ENCODE measurements at regions not wholly inside any gene's neighbourhood (a gene's known extent, or its start where the extent isn't known, plus 50 kb on each side); places are given as distances from the start of the nearest gene placed in this dataset.
"Not testable (repeated sequence)": the region's sequence is repeated elsewhere in the genome, so short reads cannot be mapped to it uniquely, and the experiment has no call there.

GRCh38 chr5:174951151-174951780, 226.9 kb downstream of the MSX2 start:
- H3K4me3 Mint-ChIP-seq: no peak overlapping the region
- DNase-seq (peak; percentile 66), ATAC-seq (peak; percentile 80)
- H3K27me3 Mint-ChIP-seq (ENCODE audit: low read depth): no peaks in the 10 kb centered on the region
- H3K27ac Mint-ChIP-seq: no peak overlapping the region
- ChIA-PET CTCF (interaction anchor here (0.7 to 1.9 kb wide), 8 partner anchors 14 to 583 kb away, joined by 3 to 8 read pairs (median 4); partner anchors contain the start of gene DRD1), POLR2A (no interaction called here)
- no peaks in the 10 kb centered on the region for H3K9me3 Mint-ChIP-seq (ENCODE audit: insufficient read depth)
- H3K36me3 Mint-ChIP-seq (ENCODE audit: low read depth): no peaks in the 10 kb centered on the region
- H3K4me1 Mint-ChIP-seq (ENCODE audit: low read depth): no peaks in the 10 kb centered on the region

GRCh38 chr5:174947548-174947947, 223.2 kb downstream of the MSX2 start:
- H3K4me1 Mint-ChIP-seq (ENCODE audit: low read depth): no peaks in the 10 kb centered on the region
- ChIA-PET POLR2A (no interaction called here), CTCF (no interaction called here)
- H3K27ac Mint-ChIP-seq: no peak overlapping the region
- H3K9me3 Mint-ChIP-seq (ENCODE audit: insufficient read depth): no peaks in the 10 kb centered on the region
- H3K36me3 Mint-ChIP-seq (ENCODE audit: low read depth): no peaks in the 10 kb centered on the region
- no peak overlapping the region for H3K4me3 Mint-ChIP-seq
- ATAC-seq (no peak), DNase-seq (no peak)
- H3K27me3 Mint-ChIP-seq (ENCODE audit: low read depth): peaks cover 9% of the 10 kb centered on the region

GRCh38 chr5:174945853-174946252, 221.5 kb downstream of the MSX2 start:
- ATAC-seq (no peak), DNase-seq (no peak)
- ChIA-PET POLR2A (no interaction called here), CTCF (interaction anchor here (1.2 to 1.8 kb wide), 2 partner anchors 9 to 498 kb away, joined by 3 to 4 read pairs; partner anchors contain the start of gene DRD1)
- Mint-ChIP-seq H3K4me3 (no peak overlapping the region), H3K36me3 (ENCODE audit: low read depth) (no peaks in the 10 kb centered on the region), H3K27me3 (ENCODE audit: low read depth) (peaks cover 9% of the 10 kb centered on the region), H3K9me3 (ENCODE audit: insufficient read depth) (no peaks in the 10 kb centered on the region), H3K27ac (no peak overlapping the region), H3K4me1 (ENCODE audit: low read depth) (no peaks in the 10 kb centered on the region)

GRCh38 chr5:174943785-174944184, 219.4 kb downstream of the MSX2 start:
- Mint-ChIP-seq H3K36me3 (ENCODE audit: low read depth) (no peaks in the 10 kb centered on the region), H3K27me3 (ENCODE audit: low read depth) (peaks cover 9% of the 10 kb centered on the region), H3K27ac (no peak overlapping the region), H3K4me3 (no peak overlapping the region), H3K4me1 (ENCODE audit: low read depth) (no peaks in the 10 kb centered on the region), H3K9me3 (ENCODE audit: insufficient read depth) (no peaks in the 10 kb centered on the region)
- POLR2A ChIA-PET: no interaction called here
- CTCF ChIA-PET: no interaction called here
- ATAC-seq (no peak), DNase-seq (no peak)

GRCh38 chr5:174943002-174943401, 218.6 kb downstream of the MSX2 start:
- H3K36me3 Mint-ChIP-seq (ENCODE audit: low read depth); POLR2A ChIA-PET; DNase-seq; H3K4me3 Mint-ChIP-seq; H3K4me1 Mint-ChIP-seq (ENCODE audit: low read depth); H3K27ac Mint-ChIP-seq; H3K27me3 Mint-ChIP-seq (ENCODE audit: low read depth); CTCF ChIA-PET; ATAC-seq; H3K9me3 Mint-ChIP-seq (ENCODE audit: insufficient read depth): not testable (repeated sequence)

- POLR2A ChIA-PET: no interaction called here
- Mint-ChIP-seq H3K4me1 (ENCODE audit: low read depth) (no peaks in the 10 kb centered on the region), H3K4me3 (no peak overlapping the region), H3K36me3 (ENCODE audit: low read depth) (no peaks in the 10 kb centered on the region), H3K27me3 (ENCODE audit: low read depth) (no peaks in the 10 kb centered on the region), H3K27ac (no peak overlapping the region), H3K9me3 (ENCODE audit: insufficient read depth) (no peaks in the 10 kb centered on the region)
- DNase-seq (no peak), ATAC-seq (no peak)
- CTCF ChIA-PET: interaction anchor here (0.8 to 1.0 kb wide), 2 partner anchors 7 to 14 kb away, joined by 3 to 4 read pairs; no protein-coding TSS in a partner anchor
Observed at GRCh38 chr5:174937201-174938123, 213.1 kb downstream of the MSX2 start.

- Mint-ChIP-seq H3K4me1 (ENCODE audit: low read depth) (no peaks in the 10 kb centered on the region), H3K36me3 (ENCODE audit: low read depth) (no peaks in the 10 kb centered on the region), H3K4me3 (no peak overlapping the region), H3K27ac (no peak overlapping the region), H3K9me3 (ENCODE audit: insufficient read depth) (no peaks in the 10 kb centered on the region), H3K27me3 (ENCODE audit: low read depth) (no peaks in the 10 kb centered on the region)
- ChIA-PET POLR2A (no interaction called here), CTCF (interaction anchor here (0.8 to 1.1 kb wide), 2 partner anchors 26 to 516 kb away, joined by 3 to 4 read pairs; no protein-coding TSS in a partner anchor)
- ATAC-seq: peak; percentile 51
- peak; percentile 45 for DNase-seq
Observed at GRCh38 chr5:174935854-174936474, 211.6 kb downstream of the MSX2 start.

- POLR2A ChIA-PET; ATAC-seq; H3K9me3 Mint-ChIP-seq (ENCODE audit: insufficient read depth); H3K27ac Mint-ChIP-seq; H3K4me3 Mint-ChIP-seq; H3K27me3 Mint-ChIP-seq (ENCODE audit: low read depth); DNase-seq; H3K36me3 Mint-ChIP-seq (ENCODE audit: low read depth); H3K4me1 Mint-ChIP-seq (ENCODE audit: low read depth): not testable (repeated sequence)
- CTCF ChIA-PET: interaction anchor here (0.6 kb wide), 1 partner anchor 30 kb away, joined by 3 read pairs; no protein-coding TSS in a partner anchor
Observed at GRCh38 chr5:174931033-174931432, 206.7 kb downstream of the MSX2 start.

GRCh38 chr5:174925586-174925985, 201.2 kb downstream of the MSX2 start:
- H3K27ac Mint-ChIP-seq: no peak overlapping the region
- no peaks in the 10 kb centered on the region for H3K36me3 Mint-ChIP-seq (ENCODE audit: low read depth)
- H3K4me1 Mint-ChIP-seq (ENCODE audit: low read depth): no peaks in the 10 kb centered on the region
- H3K9me3 Mint-ChIP-seq (ENCODE audit: insufficient read depth): no peaks in the 10 kb centered on the region
- CTCF ChIA-PET: no interaction called here
- H3K4me3 Mint-ChIP-seq: no peak overlapping the region
- no peaks in the 10 kb centered on the region for H3K27me3 Mint-ChIP-seq (ENCODE audit: low read depth)
- ATAC-seq (no peak), DNase-seq (no peak)
- POLR2A ChIA-PET: no interaction called here

GRCh38 chr5:174922955-174923354, 198.6 kb downstream of the MSX2 start:
- Mint-ChIP-seq H3K4me1 (ENCODE audit: low read depth) (no peaks in the 10 kb centered on the region), H3K4me3 (no peak overlapping the region), H3K9me3 (ENCODE audit: insufficient read depth) (no peaks in the 10 kb centered on the region), H3K27me3 (ENCODE audit: low read depth) (peaks cover 2% of the 10 kb centered on the region), H3K36me3 (ENCODE audit: low read depth) (no peaks in the 10 kb centered on the region), H3K27ac (no peak overlapping the region)
- ATAC-seq: no peak
- ChIA-PET POLR2A (no interaction called here), CTCF (no interaction called here)
- no peak for DNase-seq

GRCh38 chr5:174920906-174921550, 196.6 kb downstream of the MSX2 start:
- H3K4me1 Mint-ChIP-seq (ENCODE audit: low read depth): no peaks in the 10 kb centered on the region
- no peaks in the 10 kb centered on the region for H3K36me3 Mint-ChIP-seq (ENCODE audit: low read depth)
- no peak overlapping the region for H3K27ac Mint-ChIP-seq
- ChIA-PET CTCF (interaction anchor here (1.6 kb wide), 1 partner anchor 11 kb away, joined by 7 read pairs; no protein-coding TSS in a partner anchor), POLR2A (no interaction called here)
- no peaks in the 10 kb centered on the region for H3K9me3 Mint-ChIP-seq (ENCODE audit: insufficient read depth)
- no peak for ATAC-seq
- no peak overlapping the region for H3K4me3 Mint-ChIP-seq
- DNase-seq: no peak
- peaks cover 2% of the 10 kb centered on the region for H3K27me3 Mint-ChIP-seq (ENCODE audit: low read depth)

Data from activated CD8-positive, alpha-beta T cell treated with anti-CD3 and anti-CD28 coated beads, Interleukin-2, amount 10 ng/mL, durations not matched to agents 7 days and 5 days (primary cell).